Astrocyte of the hippocampus (primary cell): ENCODE measurements at regions not wholly inside any gene's neighbourhood (a gene's known extent, or its start where the extent isn't known, plus 50 kb on each side); places are given as distances from the start of the nearest gene placed in this dataset.
"Not testable (repeated sequence)": the region's sequence is repeated elsewhere in the genome, so short reads cannot be mapped to it uniquely, and the experiment has no call there.

Source experiments
- DNase-seq: peaks from one replicate; pipeline ENCODE4 v3.0.0; 2011; ENCODE audit warnings: low read depth, low spot score

- DNase-seq, result no peak
These were observed 52.3 kb upstream of the ARMC3 start for GRCh38 chr10:22875581-22875980.

- DNase-seq, result no peak
These were observed 53.5 kb upstream of the ARMC3 start for GRCh38 chr10:22874189-22874854.

GRCh38 chr10:22856444-22857074 is 71.3 kb upstream of the ARMC3 start:
- DNase-seq, result no peak

GRCh38 chr10:22854935-22855421 is 72.9 kb upstream of the ARMC3 start:
- peak; percentile 38 for DNase-seq

- peak; percentile 48 for DNase-seq
These were observed 73.9 kb upstream of the ARMC3 start for GRCh38 chr10:22853906-22854447.

GRCh38 chr10:22852712-22853353 is 75.0 kb upstream of the ARMC3 start:
- no peak for DNase-seq

GRCh38 chr10:22851865-22852239 is 76.0 kb upstream of the ARMC3 start:
- DNase-seq, result peak; percentile 29

GRCh38 chr10:22850541-22850940 is 77.3 kb upstream of the ARMC3 start:
- peak; percentile 34 for DNase-seq

- peak; percentile 92 for DNase-seq
These were observed 78.6 kb upstream of the ARMC3 start for GRCh38 chr10:22849077-22849805.

- no peak for DNase-seq
These were observed 79.3 kb upstream of the ARMC3 start for GRCh38 chr10:22848509-22848908.

GRCh38 chr10:22846294-22846693 is 81.6 kb upstream of the ARMC3 start:
- DNase-seq, result no peak

- DNase-seq, result no peak
These were observed 88.2 kb upstream of the ARMC3 start for GRCh38 chr10:22839639-22840038.

GRCh38 chr10:22837771-22838170 is 90.1 kb upstream of the ARMC3 start:
- DNase-seq, result no peak

- no peak for DNase-seq
These were observed 90.5 kb upstream of the ARMC3 start for GRCh38 chr10:22837351-22837750.

GRCh38 chr10:22834471-22834870 is 93.4 kb upstream of the ARMC3 start:
- DNase-seq, result no peak

GRCh38 chr10:22833781-22834180 is 94.1 kb upstream of the ARMC3 start:
- no peak for DNase-seq

GRCh38 chr10:22833353-22833752 is 94.5 kb upstream of the ARMC3 start:
- no peak for DNase-seq

- no peak for DNase-seq
These were observed 95.0 kb upstream of the ARMC3 start for GRCh38 chr10:22832851-22833250.

- DNase-seq, result no peak
These were observed 95.7 kb upstream of the ARMC3 start for GRCh38 chr10:22832066-22832602.

- peak; percentile 72 for DNase-seq
These were observed 96.3 kb upstream of the ARMC3 start for GRCh38 chr10:22831586-22831985.

GRCh38 chr10:22828712-22829111 is 99.1 kb upstream of the ARMC3 start:
- DNase-seq, result not testable (repeated sequence)

GRCh38 chr10:22825841-22826240 is 102.0 kb upstream of the ARMC3 start:
- DNase-seq, result no peak
